CD14-positive monocyte (primary cell): ENCODE measurements at regions not wholly inside any gene's neighbourhood (a gene's known extent, or its start where the extent isn't known, plus 50 kb on each side); places are given as distances from the start of the nearest gene placed in this dataset.

Source experiments
- DNase-seq, 3 donors: peaks; one replicate each; pipeline ENCODE4 v3.0.0-alpha.2; 2011 to 2022
- H2AFZ ChIP-seq: 2 replicates; pipeline ENCODE4 v1.6.0; 2012; ENCODE audit warnings: mild to moderate bottlenecking, low read depth, low read length, inconsistent platforms; ENCODE audit not compliant: insufficient read depth, poor library complexity, severe bottlenecking
- H3K27ac ChIP-seq, 2 donors: 1 replicate in 1 of 2; 2 replicates in 1 of 2; pipeline ENCODE4 v1.5.1; 2012 to 2013; ENCODE audit warnings: low read length in 2 of 2, control low read depth in 1 of 2, inconsistent platforms in 1 of 2, low read depth in 1 of 2, mild to moderate bottlenecking in 1 of 2
- H3K27me3 ChIP-seq, 2 donors: one replicate each; pipeline versions ENCODE4 v1.6.0 to v1.6.1; 2011 to 2013; ENCODE audit warnings: low read length in 2 of 2; ENCODE audit not compliant: control insufficient read depth in 2 of 2, insufficient read depth in 2 of 2
- H3K36me3 ChIP-seq, 2 donors: replicated peaks in 1 of 2; 1 replicate in 1 of 2; 2 replicates in 1 of 2; pipeline versions ENCODE4 v1.5.1 to v1.6.1; 2012 to 2013; ENCODE audit warnings: low read length in 2 of 2, control low read depth in 1 of 2, inconsistent platforms in 1 of 2, mild to moderate bottlenecking in 1 of 2; ENCODE audit not compliant: insufficient read depth in 2 of 2, control insufficient read depth in 1 of 2
- H3K4me1 ChIP-seq, 2 donors: 1 replicate in 1 of 2; 2 replicates in 1 of 2; pipeline versions ENCODE4 v1.5.1 to v1.6.1; 2012 to 2013; ENCODE audit warnings: low read length in 2 of 2, control low read depth in 1 of 2, inconsistent platforms in 1 of 2, mild to moderate bottlenecking in 1 of 2, moderate library complexity in 1 of 2; ENCODE audit not compliant: insufficient read depth in 2 of 2, control insufficient read depth in 1 of 2
- H3K4me2 ChIP-seq: replicated peaks from 2 replicates; pipeline ENCODE3; 2012; ENCODE audit warnings: low read length, moderate library complexity, mild to moderate bottlenecking; ENCODE audit not compliant: poor library complexity, severe bottlenecking; ENCODE audit errors: extremely low read depth
- H3K4me3 ChIP-seq, 3 experiments: fragments of 200-600 bp in 1 of 3; sonication (generic) in 1 of 3; replicated peaks in 1 of 3; 1 replicate in 2 of 3; 2 replicates in 1 of 3; pipeline ENCODE4 v1.5.1; 2011 to 2013; ENCODE audit warnings: low read length in 3 of 3, mild to moderate bottlenecking in 3 of 3, control low read depth in 2 of 3, low read depth in 2 of 3, inconsistent platforms in 1 of 3, moderate library complexity in 1 of 3
- H3K79me2 ChIP-seq: 2 replicates; pipeline ENCODE4 v1.6.0; 2012; ENCODE audit warnings: mild to moderate bottlenecking, control low read depth, inconsistent platforms, low read length, moderate library complexity; ENCODE audit not compliant: insufficient read depth
- H3K9ac ChIP-seq: 2 replicates; pipeline ENCODE4 v1.6.0; 2017; ENCODE audit warnings: low read length, mild to moderate bottlenecking; ENCODE audit not compliant: insufficient read depth, poor library complexity, severe bottlenecking
- H3K9me3 ChIP-seq, 2 donors: replicated peaks in 1 of 2; 1 replicate in 1 of 2; 2 replicates in 1 of 2; pipeline versions ENCODE4 v1.5.1 to v1.6.1; 2012 to 2013; ENCODE audit warnings: low read length in 2 of 2, control low read depth in 1 of 2; ENCODE audit not compliant: control insufficient read depth in 1 of 2, insufficient read depth in 1 of 2
- H4K20me1 ChIP-seq: 2 replicates; pipeline ENCODE4 v1.6.0; 2012; ENCODE audit warnings: mild to moderate bottlenecking, low read length, control low read depth, moderate library complexity; ENCODE audit not compliant: insufficient read depth
- H3K27ac Mint-ChIP-seq, 7 donors: one replicate each; pipeline ENCODE4 v1.8.0; 2020; ENCODE audit warnings: mild to moderate bottlenecking in 7 of 7, mixed read lengths in 7 of 7, moderate library complexity in 6 of 7, inconsistent platforms in 2 of 7
- H3K27me3 Mint-ChIP-seq, 3 donors: one replicate each; pipeline ENCODE4 v1.8.0; 2021 to 2022; ENCODE audit warnings: low read depth in 3 of 3, mild to moderate bottlenecking in 3 of 3, mixed read lengths in 3 of 3, moderate library complexity in 3 of 3, inconsistent platforms in 1 of 3
- H3K36me3 Mint-ChIP-seq, 2 donors: one replicate each; pipeline ENCODE4 v1.8.0; 2020; ENCODE audit warnings: mixed read lengths in 2 of 2, inconsistent platforms in 1 of 2, mild to moderate bottlenecking in 1 of 2
- H3K4me1 Mint-ChIP-seq: one replicate; pipeline ENCODE4 v1.8.0; 2020; ENCODE audit warnings: mild to moderate bottlenecking, mixed read lengths
- H3K4me3 Mint-ChIP-seq, 2 donors: one replicate each; pipeline ENCODE4 v1.8.0; 2020; ENCODE audit warnings: mild to moderate bottlenecking in 2 of 2, mixed read lengths in 2 of 2, moderate library complexity in 1 of 2
- H3K9me3 Mint-ChIP-seq, 7 donors: one replicate each; pipeline ENCODE4 v1.8.0; 2020 to 2022; ENCODE audit warnings: mixed read lengths in 7 of 7, mild to moderate bottlenecking in 6 of 7, moderate library complexity in 6 of 7, inconsistent platforms in 2 of 7
- WGBS: methylation state at CpG from one replicate; pipeline ENCODE4 v1.1.5; 2013; ENCODE audit warnings: missing lambda C conversion rate; ENCODE audit not compliant: insufficient coverage; 5-methylcytosine and 5-hydroxymethylcytosine counted together
- intact Hi-C, 2 donors: fragments of 100-400 bp; cut with micrococcal nuclease; formaldehyde crosslinking; loops; one replicate each; pipeline versions ENCODE4 v1.15.0 to v1.15.1; 2023
- TF ChIP-seq, protein P1 (sequence below): fragments of 200-600 bp; IDR thresholded peaks from one replicate; pipeline ENCODE4 v1.8.0; 2022; ENCODE audit warnings: antibody characterized with exemption, mild to moderate bottlenecking

DNA sequence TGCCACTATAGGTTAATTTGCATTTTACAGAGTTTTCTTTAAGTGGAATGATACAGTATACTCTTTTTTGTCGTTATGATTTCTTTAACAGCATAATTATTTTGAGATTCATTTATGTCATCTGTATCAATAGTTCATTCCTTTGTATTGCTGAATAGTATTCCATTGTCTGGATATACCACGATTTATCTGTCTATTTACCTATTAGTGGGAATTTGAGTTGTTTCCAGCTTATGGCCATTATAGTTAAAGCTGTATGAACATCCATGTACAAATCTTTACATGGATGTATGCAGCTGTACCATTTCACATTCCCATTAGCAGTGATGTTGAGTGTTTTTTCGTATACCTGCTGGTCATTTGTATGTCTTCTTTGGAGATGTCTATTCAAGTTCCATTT, 163.9 kb downstream of the ETNK1 start:
- no peaks in the 10 kb centered on the region for H3K27me3 ChIP-seq
- no peaks in the 10 kb centered on the region for H3K4me1 Mint-ChIP-seq
- TF ChIP-seq, protein P1, sequence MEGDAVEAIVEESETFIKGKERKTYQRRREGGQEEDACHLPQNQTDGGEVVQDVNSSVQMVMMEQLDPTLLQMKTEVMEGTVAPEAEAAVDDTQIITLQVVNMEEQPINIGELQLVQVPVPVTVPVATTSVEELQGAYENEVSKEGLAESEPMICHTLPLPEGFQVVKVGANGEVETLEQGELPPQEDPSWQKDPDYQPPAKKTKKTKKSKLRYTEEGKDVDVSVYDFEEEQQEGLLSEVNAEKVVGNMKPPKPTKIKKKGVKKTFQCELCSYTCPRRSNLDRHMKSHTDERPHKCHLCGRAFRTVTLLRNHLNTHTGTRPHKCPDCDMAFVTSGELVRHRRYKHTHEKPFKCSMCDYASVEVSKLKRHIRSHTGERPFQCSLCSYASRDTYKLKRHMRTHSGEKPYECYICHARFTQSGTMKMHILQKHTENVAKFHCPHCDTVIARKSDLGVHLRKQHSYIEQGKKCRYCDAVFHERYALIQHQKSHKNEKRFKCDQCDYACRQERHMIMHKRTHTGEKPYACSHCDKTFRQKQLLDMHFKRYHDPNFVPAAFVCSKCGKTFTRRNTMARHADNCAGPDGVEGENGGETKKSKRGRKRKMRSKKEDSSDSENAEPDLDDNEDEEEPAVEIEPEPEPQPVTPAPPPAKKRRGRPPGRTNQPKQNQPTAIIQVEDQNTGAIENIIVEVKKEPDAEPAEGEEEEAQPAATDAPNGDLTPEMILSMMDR, result no peak
- WGBS, result no CpG with 5 or more reads among the region's 3 CpGs
- H3K9ac ChIP-seq, result no peak overlapping the region
- no peak for DNase-seq
- H3K27ac Mint-ChIP-seq, result no peak overlapping the region
- H3K27ac ChIP-seq, result no peak overlapping the region
- no peak overlapping the region for H3K4me3 Mint-ChIP-seq
- H3K4me1 ChIP-seq, result no peaks in the 10 kb centered on the region
- H3K36me3 Mint-ChIP-seq, result no peaks in the 10 kb centered on the region
- no peak overlapping the region for H2AFZ ChIP-seq
- H3K36me3 ChIP-seq, result no peaks in the 10 kb centered on the region
- H3K4me3 ChIP-seq, result no peak overlapping the region
- intact Hi-C loops, result no loop called here
- H3K79me2 ChIP-seq, result no peaks in the 10 kb centered on the region
- H4K20me1 ChIP-seq, result no peaks in the 10 kb centered on the region
- H3K4me2 ChIP-seq, result no peak overlapping the region
- peaks cover 0 to 16% (median 3%) of the 10 kb centered on the region in 7 donors for H3K9me3 Mint-ChIP-seq
- peaks cover 0 to 5% (median 0%) of the 10 kb centered on the region in 3 donors for H3K27me3 Mint-ChIP-seq
- H3K9me3 ChIP-seq, result no peaks in the 10 kb centered on the region

DNA sequence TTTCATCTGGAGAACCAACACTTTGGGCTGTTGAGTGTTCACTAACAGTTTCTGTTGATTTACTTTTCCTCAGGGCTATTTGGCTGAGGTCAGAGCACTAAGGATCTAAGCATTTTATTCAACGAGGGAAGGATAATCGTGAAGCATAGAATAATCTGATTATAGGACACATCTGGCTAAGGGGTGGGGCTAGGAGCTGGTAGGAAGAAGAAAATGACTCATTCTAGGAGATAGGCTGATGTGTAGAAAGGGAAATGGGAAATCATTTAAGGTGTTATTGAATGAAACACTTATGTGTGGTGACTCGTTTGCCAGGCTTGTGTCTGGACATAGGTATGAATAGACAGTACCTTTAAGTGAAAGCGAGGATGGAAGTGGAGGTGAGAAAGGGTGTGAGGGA, 167.2 kb downstream of the ETNK1 start:
- Histone ChIP-seq H3K27me3 (no peaks in the 10 kb centered on the region), H3K36me3 (no peaks in the 10 kb centered on the region), H2AFZ (no peak overlapping the region), H3K4me3 (no peak overlapping the region), H4K20me1 (no peaks in the 10 kb centered on the region), H3K27ac (no peak overlapping the region), H3K9me3 (no peaks in the 10 kb centered on the region), H3K4me2 (no peak overlapping the region), H3K79me2 (no peaks in the 10 kb centered on the region), H3K9ac (no peak overlapping the region), H3K4me1 (no peaks in the 10 kb centered on the region)
- 89% methylated on average over 4 of the region's 4 CpGs for WGBS
- no peak for DNase-seq
- H3K4me3 Mint-ChIP-seq, result no peak overlapping the region
- no peaks in the 10 kb centered on the region for H3K36me3 Mint-ChIP-seq
- peaks cover 0 to 5% (median 0%) of the 10 kb centered on the region in 3 donors for H3K27me3 Mint-ChIP-seq
- H3K27ac Mint-ChIP-seq, result no peak overlapping the region
- TF ChIP-seq, protein P1, result no peak
- peaks cover 0 to 12% (median 2%) of the 10 kb centered on the region in 7 donors for H3K9me3 Mint-ChIP-seq
- intact Hi-C loops, result no loop called here
- no peaks in the 10 kb centered on the region for H3K4me1 Mint-ChIP-seq
